ENCODE measurements at regions not wholly inside any gene's neighbourhood (a gene's known extent, or its start where the extent isn't known, plus 50 kb on each side); places are given as distances from the start of the nearest gene placed in this dataset.

GRCh38 chr2:8256905-8257304 is 425.0 kb upstream of the ID2 start:
- ATAC-seq (ENCODE audit: insufficient number of reproducible peaks, low FRiP score, low read depth): no peak
- Histone ChIP-seq H3K9me3 (no peaks in the 10 kb centered on the region), H3K36me3 (no peaks in the 10 kb centered on the region), H3K27ac (no peak overlapping the region), H3K4me3 (no peak overlapping the region), H3K27me3 (replicated peaks; ENCODE audit: insufficient read depth) (no peaks in the 10 kb centered on the region), H3K4me1 (ENCODE audit: control insufficient read depth in 1 of 2, low read depth in 2 of 2) (peaks cover 4 to 12% of the 10 kb centered on the region in 2 donors)
- TF ChIP-seq, protein P1, sequence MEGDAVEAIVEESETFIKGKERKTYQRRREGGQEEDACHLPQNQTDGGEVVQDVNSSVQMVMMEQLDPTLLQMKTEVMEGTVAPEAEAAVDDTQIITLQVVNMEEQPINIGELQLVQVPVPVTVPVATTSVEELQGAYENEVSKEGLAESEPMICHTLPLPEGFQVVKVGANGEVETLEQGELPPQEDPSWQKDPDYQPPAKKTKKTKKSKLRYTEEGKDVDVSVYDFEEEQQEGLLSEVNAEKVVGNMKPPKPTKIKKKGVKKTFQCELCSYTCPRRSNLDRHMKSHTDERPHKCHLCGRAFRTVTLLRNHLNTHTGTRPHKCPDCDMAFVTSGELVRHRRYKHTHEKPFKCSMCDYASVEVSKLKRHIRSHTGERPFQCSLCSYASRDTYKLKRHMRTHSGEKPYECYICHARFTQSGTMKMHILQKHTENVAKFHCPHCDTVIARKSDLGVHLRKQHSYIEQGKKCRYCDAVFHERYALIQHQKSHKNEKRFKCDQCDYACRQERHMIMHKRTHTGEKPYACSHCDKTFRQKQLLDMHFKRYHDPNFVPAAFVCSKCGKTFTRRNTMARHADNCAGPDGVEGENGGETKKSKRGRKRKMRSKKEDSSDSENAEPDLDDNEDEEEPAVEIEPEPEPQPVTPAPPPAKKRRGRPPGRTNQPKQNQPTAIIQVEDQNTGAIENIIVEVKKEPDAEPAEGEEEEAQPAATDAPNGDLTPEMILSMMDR (IDR thresholded peaks at IDR 0.05): no peak
- DNase-seq (ENCODE audit: low spot score): no peak

DNA sequence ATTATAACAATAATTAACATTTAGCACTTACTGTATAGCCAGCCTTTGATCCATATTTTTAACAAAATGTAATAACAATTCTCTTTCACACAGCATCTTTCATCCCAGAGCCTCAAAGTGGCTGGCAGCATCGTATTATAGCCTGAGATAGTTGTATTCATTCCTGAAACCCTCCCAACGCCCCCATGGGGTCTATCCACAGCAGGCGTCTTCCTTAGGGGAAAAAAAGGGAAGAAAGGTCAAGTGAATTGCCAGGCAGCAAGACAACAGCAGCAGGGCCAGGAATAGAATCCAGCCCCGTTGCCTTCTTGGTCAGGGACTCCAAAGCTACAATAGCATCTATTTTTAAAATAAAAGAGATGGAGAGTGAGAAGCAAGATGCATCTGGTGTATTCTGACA is 424.4 kb upstream of the ID2 start:
- Histone ChIP-seq H3K4me1 (ENCODE audit: control insufficient read depth in 1 of 2, low read depth in 2 of 2) (peaks cover 4 to 12% of the 10 kb centered on the region in 2 donors), H3K9me3 (no peaks in the 10 kb centered on the region), H3K4me3 (no peak overlapping the region), H3K36me3 (no peaks in the 10 kb centered on the region), H3K27me3 (replicated peaks; ENCODE audit: insufficient read depth) (no peaks in the 10 kb centered on the region), H3K27ac (no peak overlapping the region)
- DNase-seq (ENCODE audit: low spot score) (no peak), ATAC-seq (ENCODE audit: insufficient number of reproducible peaks, low FRiP score, low read depth) (no peak)
- TF ChIP-seq, protein P1 (IDR thresholded peaks at IDR 0.05): no peak

GRCh38 chr2:8258406-8258805 is 423.4 kb upstream of the ID2 start:
- DNase-seq (ENCODE audit: low spot score) (no peak), ATAC-seq (ENCODE audit: insufficient number of reproducible peaks, low FRiP score, low read depth) (no peak)
- Histone ChIP-seq H3K9me3 (no peaks in the 10 kb centered on the region), H3K27ac (no peak overlapping the region), H3K4me3 (no peak overlapping the region), H3K36me3 (no peaks in the 10 kb centered on the region), H3K27me3 (replicated peaks; ENCODE audit: insufficient read depth) (no peaks in the 10 kb centered on the region), H3K4me1 (ENCODE audit: control insufficient read depth in 1 of 2, low read depth in 2 of 2) (peaks cover 4 to 12% of the 10 kb centered on the region in 2 donors)
- TF ChIP-seq, protein P1 (IDR thresholded peaks at IDR 0.05): no peak

DNA sequence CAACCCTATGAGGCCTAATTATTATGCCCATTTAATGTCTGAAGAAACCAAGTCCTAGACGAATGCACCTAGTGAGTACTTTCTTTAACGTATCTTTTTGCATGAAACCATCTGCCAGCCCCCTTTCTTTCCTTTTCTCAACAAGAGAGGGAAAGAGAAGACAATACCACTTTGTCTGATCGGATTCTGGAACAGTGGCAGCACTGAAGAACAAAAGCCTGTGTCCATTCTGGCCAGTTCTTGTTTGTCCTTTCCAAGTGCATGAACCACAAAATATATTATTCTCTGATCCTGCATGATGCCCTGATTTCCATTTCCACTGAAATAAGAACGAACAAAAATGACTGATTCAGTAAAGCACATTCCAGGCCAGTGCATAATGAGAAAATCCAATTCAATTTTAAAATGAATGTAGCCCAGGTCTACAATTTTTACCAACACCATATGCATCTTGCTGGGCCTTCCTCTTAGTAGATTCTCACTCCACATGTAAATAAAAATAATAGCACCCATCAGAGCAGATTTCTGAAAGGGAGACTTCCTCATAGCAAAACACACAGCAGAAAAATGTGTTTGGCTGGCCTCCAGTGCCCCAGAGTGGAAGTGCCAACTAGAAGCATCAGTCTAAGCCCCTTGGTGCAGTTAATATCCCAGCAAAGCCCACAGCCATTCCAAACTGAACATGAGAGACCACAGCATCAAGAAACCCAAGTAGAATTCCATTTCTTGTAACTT is 422.6 kb upstream of the ID2 start:
- Histone ChIP-seq H3K27me3 (replicated peaks; ENCODE audit: insufficient read depth) (no peaks in the 10 kb centered on the region), H3K36me3 (no peaks in the 10 kb centered on the region), H3K4me1 (ENCODE audit: control insufficient read depth in 1 of 2, low read depth in 2 of 2) (peaks cover 4 to 12% of the 10 kb centered on the region in 2 donors), H3K9me3 (no peaks in the 10 kb centered on the region), H3K27ac (no peak overlapping the region), H3K4me3 (no peak overlapping the region)
- DNase-seq (ENCODE audit: low spot score) (no peak), ATAC-seq (ENCODE audit: insufficient number of reproducible peaks, low FRiP score, low read depth) (no peak)
- TF ChIP-seq, protein P1 (IDR thresholded peaks at IDR 0.05): no peak

GRCh38 chr2:8259841-8260178 is 422.0 kb upstream of the ID2 start:
- peaks cover 4 to 12% of the 10 kb centered on the region in 2 donors for H3K4me1 ChIP-seq (ENCODE audit: control insufficient read depth in 1 of 2, low read depth in 2 of 2)
- no peak overlapping the region for H3K27ac ChIP-seq

More at GRCh38 chr2:8259841-8260178, 422.0 kb upstream of the ID2 start:
- H3K9me3 ChIP-seq: no peaks in the 10 kb centered on the region
- no peak overlapping the region for H3K4me3 ChIP-seq
- TF ChIP-seq, protein P1 (IDR thresholded peaks at IDR 0.05): no peak
- DNase-seq (ENCODE audit: low spot score): no peak
- H3K27me3 ChIP-seq (replicated peaks; ENCODE audit: insufficient read depth): no peaks in the 10 kb centered on the region
- H3K36me3 ChIP-seq: no peaks in the 10 kb centered on the region
- no peak for ATAC-seq (ENCODE audit: insufficient number of reproducible peaks, low FRiP score, low read depth)

All from thoracic aorta (tissue), 2 donors.